Spinal cord (tissue), 9 donors: ENCODE measurements at regions not wholly inside any gene's neighbourhood (a gene's known extent, or its start where the extent isn't known, plus 50 kb on each side); places are given as distances from the start of the nearest gene placed in this dataset.
"Not testable (repeated sequence)": the region's sequence is repeated elsewhere in the genome, so short reads cannot be mapped to it uniquely, and the experiment has no call there.

Experiments
- DNase-seq, 6 donors: peaks; one replicate each; pipeline versions ENCODE4 v3.0.0 to v3.0.0-alpha.2; 2013 to 2015; ENCODE audit warnings: low spot score in 6 of 6, low read depth in 4 of 6
- H3K27ac ChIP-seq: one replicate; pipeline ENCODE4 v1.5.1; 2013; ENCODE audit warnings: low read depth, low read length, control low read depth
- H3K27me3 ChIP-seq: one replicate; pipeline ENCODE4 v1.6.1; 2013; ENCODE audit warnings: low read length; ENCODE audit not compliant: control insufficient read depth, insufficient read depth
- H3K36me3 ChIP-seq: one replicate; pipeline ENCODE4 v1.6.1; 2013; ENCODE audit warnings: low read length; ENCODE audit not compliant: control insufficient read depth, insufficient read depth
- H3K4me1 ChIP-seq: one replicate; pipeline ENCODE4 v1.6.1; 2013; ENCODE audit warnings: low read length; ENCODE audit not compliant: control insufficient read depth, insufficient read depth
- H3K4me3 ChIP-seq: one replicate; pipeline ENCODE4 v1.5.1; 2013; ENCODE audit warnings: low read depth, low read length, control low read depth
- H3K9me3 ChIP-seq: one replicate; pipeline ENCODE4 v1.6.1; 2013; ENCODE audit warnings: low read length; ENCODE audit not compliant: control insufficient read depth, insufficient read depth
- WGBS: methylation state at CpG from one replicate; pipeline ENCODE4 v1.1.5; 2013; ENCODE audit warnings: missing lambda C conversion rate; ENCODE audit not compliant: insufficient coverage; 5-methylcytosine and 5-hydroxymethylcytosine counted together
- donor health status: healthy.

- peaks cover 5% of the 10 kb centered on the region for H3K4me1 ChIP-seq
- H3K27ac ChIP-seq = no peak overlapping the region
- DNase-seq = no peak
- H3K4me3 ChIP-seq = no peak overlapping the region
- H3K36me3 ChIP-seq = no peaks in the 10 kb centered on the region
- WGBS = no CpG with 5 or more reads among the region's 2 CpGs
- no peaks in the 10 kb centered on the region for H3K9me3 ChIP-seq
- no peaks in the 10 kb centered on the region for H3K27me3 ChIP-seq
Measured at GRCh38 chr5:72646246-72646866, 139.1 kb upstream of the ZNF366 start.

GRCh38 chr5:72645064-72645846 is 138.0 kb upstream of the ZNF366 start:
- Histone ChIP-seq H3K27ac (no peak overlapping the region), H3K9me3 (no peaks in the 10 kb centered on the region), H3K27me3 (no peaks in the 10 kb centered on the region), H3K4me1 (peaks cover 5% of the 10 kb centered on the region), H3K36me3 (no peaks in the 10 kb centered on the region), H3K4me3 (no peak overlapping the region)
- no CpG with 5 or more reads among the region's 6 CpGs for WGBS
- DNase-seq = no peak

GRCh38 chr5:72644296-72644695 is 137.1 kb upstream of the ZNF366 start:
- Histone ChIP-seq H3K27ac (no peak overlapping the region), H3K4me3 (no peak overlapping the region), H3K27me3 (no peaks in the 10 kb centered on the region), H3K9me3 (no peaks in the 10 kb centered on the region), H3K4me1 (peaks cover 5% of the 10 kb centered on the region), H3K36me3 (no peaks in the 10 kb centered on the region)
- DNase-seq = no peak
- no CpG with 5 or more reads among the region's 2 CpGs for WGBS

- Histone ChIP-seq H3K9me3 (no peaks in the 10 kb centered on the region), H3K36me3 (no peaks in the 10 kb centered on the region), H3K4me3 (no peak overlapping the region), H3K4me1 (no peaks in the 10 kb centered on the region), H3K27ac (no peak overlapping the region), H3K27me3 (no peaks in the 10 kb centered on the region)
- WGBS = 75% methylated on average over 2 of the region's 2 CpGs
- peak in 1 of 6 donors; percentile 28 for DNase-seq
Measured at GRCh38 chr5:72641164-72641563, 134.0 kb upstream of the ZNF366 start.

GRCh38 chr5:72637058-72637457 is 129.8 kb upstream of the ZNF366 start:
- H3K9me3 ChIP-seq = no peaks in the 10 kb centered on the region
- H3K36me3 ChIP-seq = no peaks in the 10 kb centered on the region
- no peak for DNase-seq
- no peaks in the 10 kb centered on the region for H3K4me1 ChIP-seq
- H3K27me3 ChIP-seq = no peaks in the 10 kb centered on the region
- no peak overlapping the region for H3K4me3 ChIP-seq
- H3K27ac ChIP-seq = no peak overlapping the region

- no CpG with 5 or more reads among the region's 2 CpGs for WGBS
- H3K27me3 ChIP-seq, H3K4me1 ChIP-seq, H3K9me3 ChIP-seq, H3K4me3 ChIP-seq, H3K27ac ChIP-seq, DNase-seq, H3K36me3 ChIP-seq: not testable (repeated sequence)
Measured at GRCh38 chr5:72636565-72636964, 129.4 kb upstream of the ZNF366 start.

GRCh38 chr5:72634444-72634843 is 127.2 kb upstream of the ZNF366 start:
- no peaks in the 10 kb centered on the region for H3K9me3 ChIP-seq
- 38% methylated on average over 1 of the region's 2 CpGs for WGBS
- H3K27me3 ChIP-seq = no peaks in the 10 kb centered on the region
- no peaks in the 10 kb centered on the region for H3K36me3 ChIP-seq
- no peak overlapping the region for H3K4me3 ChIP-seq
- no peaks in the 10 kb centered on the region for H3K4me1 ChIP-seq
- DNase-seq = no peak
- no peak overlapping the region for H3K27ac ChIP-seq

GRCh38 chr5:72633649-72634048 is 126.4 kb upstream of the ZNF366 start:
- Histone ChIP-seq H3K27ac (no peak overlapping the region), H3K9me3 (no peaks in the 10 kb centered on the region), H3K4me1 (no peaks in the 10 kb centered on the region), H3K27me3 (no peaks in the 10 kb centered on the region), H3K4me3 (no peak overlapping the region), H3K36me3 (no peaks in the 10 kb centered on the region)
- DNase-seq = peak in 1 of 6 donors; percentile 70
- whole genome bisulfite sequencing = no CpG with 5 or more reads among the region's 1 CpG

- no peaks in the 10 kb centered on the region for H3K4me1 ChIP-seq
- H3K27ac ChIP-seq = no peak overlapping the region
- DNase-seq = no peak
- H3K4me3 ChIP-seq = no peak overlapping the region
- 92% methylated on average over 2 of the region's 2 CpGs for WGBS
- H3K27me3 ChIP-seq = no peaks in the 10 kb centered on the region
- H3K36me3 ChIP-seq = no peaks in the 10 kb centered on the region
- no peaks in the 10 kb centered on the region for H3K9me3 ChIP-seq
Measured at GRCh38 chr5:72633041-72633445, 125.8 kb upstream of the ZNF366 start.

- H3K4me1 ChIP-seq = no peaks in the 10 kb centered on the region
- no peak overlapping the region for H3K27ac ChIP-seq
- no peaks in the 10 kb centered on the region for H3K36me3 ChIP-seq
- no peak overlapping the region for H3K4me3 ChIP-seq
- no CpG with 5 or more reads among the region's 6 CpGs for WGBS
- no peak for DNase-seq
- no peaks in the 10 kb centered on the region for H3K27me3 ChIP-seq
- H3K9me3 ChIP-seq = no peaks in the 10 kb centered on the region
Measured at GRCh38 chr5:72630721-72631120, 123.5 kb upstream of the ZNF366 start.
